HL-60 (cell line): ENCODE measurements at regions not wholly inside any gene's neighbourhood (a gene's known extent, or its start where the extent isn't known, plus 50 kb on each side); places are given as distances from the start of the nearest gene placed in this dataset.

ENCODE experiments used
- CTCF ChIP-seq: IDR thresholded peaks from one replicate; pipeline ENCODE4 v1.5.1; 2011; ENCODE audit warnings: low read length, control low read depth, inconsistent platforms; ENCODE audit not compliant: insufficient read depth
- POLR2AphosphoS5 ChIP-seq: IDR thresholded peaks from 2 replicates; pipeline ENCODE4 v1.6.1; 2012; ENCODE audit warnings: low read depth
- REST ChIP-seq: IDR thresholded peaks from 2 replicates; pipeline ENCODE4 v1.6.1; 2012; ENCODE audit warnings: low read depth; ENCODE audit not compliant: insufficient replicate concordance
- SPI1 ChIP-seq: IDR thresholded peaks from 2 replicates; pipeline ENCODE4 v1.6.1; 2012; ENCODE audit warnings: low read depth, mild to moderate bottlenecking, borderline replicate concordance

GRCh38 chr9:79287708-79288290, 284.0 kb upstream of the TLE4 start:
- no peak for TF ChIP-seq CTCF
- TF ChIP-seq POLR2AphosphoS5, result no peak
- no peak for TF ChIP-seq SPI1
- no peak for TF ChIP-seq REST
